HG02759 (cell line): ENCODE measurements at regions not wholly inside any gene's neighbourhood (a gene's known extent, or its start where the extent isn't known, plus 50 kb on each side); places are given as distances from the start of the nearest gene placed in this dataset.
A peak's percentile ranks its signal among the peaks of the same experiment; 100 is the strongest.

ENCODE experiments used
- ATAC-seq: cut with Tn5 transposase; IDR thresholded peaks from one replicate; pipeline ENCODE4 v1.9.1; 2021; ENCODE audit warnings: mild to moderate bottlenecking, moderate library complexity; ENCODE audit not compliant: unreplicated experiment

GRCh38 chr12:107888789-107889188, 114.3 kb downstream of the ASCL4 start:
- ATAC-seq: no peak

- ATAC-seq: no peak
These were observed 117.5 kb downstream of the ASCL4 start for GRCh38 chr12:107891967-107892366.

DNA sequence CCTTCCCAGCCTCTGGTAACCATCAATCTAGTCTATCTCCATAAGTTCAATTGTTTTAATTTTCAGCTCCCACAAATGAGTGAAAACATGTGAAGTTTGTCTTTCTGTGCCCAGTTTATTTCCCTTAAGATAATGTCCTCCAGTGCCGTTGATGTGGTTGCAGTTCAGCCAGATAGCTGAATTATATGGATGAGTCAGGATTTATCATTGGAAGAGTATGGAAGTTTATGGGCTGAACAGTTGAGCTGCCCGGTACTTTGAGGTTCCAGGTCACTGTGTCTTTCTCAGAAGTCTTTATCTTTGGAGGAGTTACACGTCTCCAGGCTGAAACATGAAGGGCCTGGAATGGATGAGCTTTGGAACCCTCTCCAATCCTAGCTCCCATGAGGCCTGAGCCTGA, 120.1 kb downstream of the ASCL4 start:
- no peak for ATAC-seq

DNA sequence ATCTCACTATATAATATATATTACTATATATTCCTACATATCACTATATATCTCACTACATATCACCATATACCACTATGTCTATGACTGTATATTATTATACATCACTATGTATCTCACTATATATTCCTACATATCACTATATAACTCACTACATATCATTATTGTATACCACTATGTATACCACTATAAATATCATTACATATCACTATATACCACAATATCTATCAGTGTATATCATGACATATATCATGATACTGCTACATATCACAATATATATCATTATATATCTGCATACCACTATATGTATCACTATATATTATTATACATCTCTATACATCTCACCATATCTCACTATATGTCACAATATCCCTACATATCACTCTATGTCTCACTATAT, 121.5 kb downstream of the ASCL4 start:
- no peak for ATAC-seq

- no peak for ATAC-seq
These were observed 126.1 kb downstream of the ASCL4 start for GRCh38 chr12:107900588-107900987.

DNA sequence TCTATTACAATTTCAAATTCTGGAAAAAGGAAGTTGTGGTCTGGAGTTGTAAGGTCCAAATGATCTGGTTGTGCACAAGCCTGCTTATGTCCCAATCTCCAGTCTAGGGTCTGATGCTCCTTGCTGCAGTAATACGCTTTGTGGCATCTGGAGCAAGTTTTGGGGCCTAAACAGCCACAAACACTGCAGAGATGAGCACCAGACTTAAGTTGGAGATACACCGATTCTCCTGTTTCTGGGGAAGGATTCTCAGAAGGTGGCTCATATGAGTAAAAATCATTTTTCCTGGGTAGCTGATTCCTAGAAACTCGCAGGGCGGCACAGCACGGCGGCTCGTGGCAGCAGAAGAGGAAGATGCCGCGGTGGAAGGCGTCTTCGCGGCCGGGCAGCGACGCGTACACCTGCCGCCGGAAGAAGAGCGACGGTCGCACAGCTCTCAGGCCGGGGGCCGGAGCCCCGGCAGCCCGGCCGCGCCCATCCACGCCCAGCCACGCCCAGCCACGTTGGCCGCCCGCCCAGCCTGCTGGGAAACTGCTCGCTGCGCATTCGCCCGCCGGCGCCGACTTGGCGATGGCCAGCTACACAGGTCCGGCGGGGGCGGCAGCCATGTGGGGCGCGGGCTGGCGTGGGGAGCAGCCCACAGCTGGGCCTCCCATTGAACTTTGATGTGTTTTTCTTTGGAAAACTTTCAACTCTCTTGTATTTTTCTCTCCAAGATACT, 129.0 kb downstream of the ASCL4 start:
- peak; percentile 98 for ATAC-seq

GRCh38 chr12:107906707-107907106, 132.2 kb downstream of the ASCL4 start:
- no peak for ATAC-seq

GRCh38 chr12:107912421-107913004, 138.0 kb downstream of the ASCL4 start:
- peak; percentile 85 for ATAC-seq

DNA sequence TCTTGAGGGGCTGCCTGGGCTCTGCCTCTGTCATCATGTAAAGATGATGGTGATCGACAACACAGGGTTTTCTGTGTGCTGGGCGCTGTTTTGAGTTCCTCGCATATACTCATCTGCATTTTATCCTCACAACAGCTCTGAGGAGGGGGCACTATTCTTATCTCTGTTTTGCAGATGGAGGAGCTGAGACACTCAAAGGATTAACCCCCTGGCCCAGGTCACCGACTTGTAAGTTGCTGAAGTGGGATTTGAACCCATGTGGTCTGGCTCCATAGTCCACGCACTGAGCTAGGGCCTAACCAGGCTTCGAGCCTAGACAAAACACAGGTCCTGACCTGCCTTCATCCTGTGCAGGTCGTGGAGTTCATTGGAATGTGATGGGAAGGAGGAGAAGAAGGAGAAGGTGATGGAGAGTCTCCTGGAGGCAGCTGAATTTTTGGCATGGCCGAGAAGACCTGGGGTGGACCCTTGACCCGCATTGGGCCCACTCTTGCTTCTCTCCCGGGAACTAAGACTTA, 140.0 kb downstream of the ASCL4 start:
- no peak for ATAC-seq

- ATAC-seq: no peak
These were observed 143.7 kb downstream of the ASCL4 start for GRCh38 chr12:107917912-107918800.

DNA sequence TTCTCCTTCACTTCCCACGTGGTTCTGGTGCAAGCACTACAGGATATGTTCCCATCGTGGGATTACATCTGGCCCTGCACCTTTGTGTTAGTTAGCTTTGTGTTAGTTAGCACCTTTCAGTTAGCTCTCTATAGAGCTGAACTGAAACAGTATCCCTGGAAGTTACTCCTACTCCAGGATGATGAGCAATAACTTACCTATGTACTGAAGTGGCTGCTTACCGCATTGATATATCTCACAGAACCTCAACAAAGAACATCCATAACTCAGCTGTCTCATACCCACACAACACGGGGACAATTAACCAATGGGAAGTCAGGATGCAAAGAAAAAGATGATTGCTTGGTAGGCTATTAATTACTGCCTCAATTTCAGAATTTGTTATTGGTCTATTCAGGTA, 146.6 kb downstream of the ASCL4 start:
- ATAC-seq: no peak

DNA sequence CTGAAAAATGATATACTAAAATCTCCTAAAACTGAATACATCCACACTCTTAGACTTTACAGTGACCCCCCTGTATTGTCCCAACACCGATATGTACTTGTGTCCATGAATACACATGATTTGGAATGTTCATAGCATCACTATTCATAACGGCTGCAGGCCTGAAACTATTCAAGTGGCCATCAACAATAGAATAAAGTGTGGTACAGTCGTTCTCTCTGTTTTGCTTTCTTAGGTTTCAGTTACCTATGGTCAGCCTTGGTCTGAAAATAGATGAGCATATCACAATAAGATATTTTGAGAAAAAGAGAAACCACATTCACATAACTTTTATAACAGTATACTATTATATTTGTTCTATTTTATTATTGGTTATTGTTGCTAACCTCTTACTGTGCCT, 150.6 kb downstream of the ASCL4 start:
- no peak for ATAC-seq

- no peak for ATAC-seq
These were observed 154.9 kb downstream of the ASCL4 start for GRCh38 chr12:107929436-107929835.

DNA sequence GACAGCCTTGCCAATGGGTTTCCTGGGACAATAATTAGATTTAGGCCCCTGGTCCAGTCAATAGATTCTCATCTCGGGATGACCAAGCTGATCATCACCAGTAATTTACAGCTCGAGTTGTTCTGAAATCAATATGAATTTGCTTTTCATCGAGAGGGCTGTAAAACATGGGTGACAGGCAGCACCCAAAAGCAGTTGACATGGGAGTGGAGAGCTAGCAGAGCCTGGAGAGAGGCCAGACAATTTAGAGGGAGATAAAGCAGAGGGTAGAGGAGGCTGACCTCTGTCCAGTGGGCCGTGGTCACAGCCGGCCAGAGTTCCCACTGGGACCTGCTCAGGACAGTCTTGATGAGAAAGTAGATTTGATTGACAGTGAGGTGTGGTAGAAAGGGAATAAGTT, 157.3 kb downstream of the ASCL4 start:
- no peak for ATAC-seq

DNA sequence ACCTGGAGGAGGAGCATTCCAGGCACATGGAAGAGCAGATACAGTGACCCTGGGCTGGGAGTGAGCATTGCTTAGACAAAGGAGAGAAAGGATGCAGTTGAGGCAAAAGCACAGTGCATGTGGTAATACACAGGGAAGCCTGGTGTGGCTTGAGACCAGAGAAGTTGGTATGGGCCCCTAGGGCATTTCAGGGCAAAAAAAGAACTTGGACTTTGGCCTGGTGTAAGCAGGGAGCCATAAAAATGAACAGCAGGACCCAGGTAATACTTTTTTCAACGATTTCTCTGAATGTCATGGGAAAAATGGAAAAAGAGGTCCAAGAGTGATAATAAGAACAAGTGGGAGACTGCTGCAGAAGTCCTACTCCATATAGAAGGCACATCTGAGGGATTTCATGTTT, 163.9 kb downstream of the ASCL4 start:
- no peak for ATAC-seq

GRCh38 chr12:107948391-107948945, 174.0 kb downstream of the ASCL4 start:
- ATAC-seq: no peak

DNA sequence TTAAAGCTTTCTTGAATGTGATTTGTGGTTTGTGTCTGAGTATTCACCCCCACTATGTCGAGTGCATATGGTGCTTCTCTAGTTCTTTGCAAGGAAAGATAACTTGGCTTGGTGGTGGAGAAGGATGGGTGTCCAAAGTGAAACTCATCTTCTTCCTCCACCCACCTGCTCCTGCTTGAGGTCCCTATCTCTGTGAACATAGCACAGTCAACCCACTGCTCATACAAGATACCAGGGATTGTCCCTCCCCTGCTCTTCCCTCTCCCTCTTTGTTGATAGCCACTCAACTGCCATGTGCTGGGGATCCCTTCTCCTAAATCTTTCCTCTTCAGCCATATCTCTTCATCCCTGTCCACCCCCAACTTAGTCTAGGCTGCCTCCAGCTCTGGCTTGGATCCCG, 176.5 kb downstream of the ASCL4 start:
- no peak for ATAC-seq

DNA sequence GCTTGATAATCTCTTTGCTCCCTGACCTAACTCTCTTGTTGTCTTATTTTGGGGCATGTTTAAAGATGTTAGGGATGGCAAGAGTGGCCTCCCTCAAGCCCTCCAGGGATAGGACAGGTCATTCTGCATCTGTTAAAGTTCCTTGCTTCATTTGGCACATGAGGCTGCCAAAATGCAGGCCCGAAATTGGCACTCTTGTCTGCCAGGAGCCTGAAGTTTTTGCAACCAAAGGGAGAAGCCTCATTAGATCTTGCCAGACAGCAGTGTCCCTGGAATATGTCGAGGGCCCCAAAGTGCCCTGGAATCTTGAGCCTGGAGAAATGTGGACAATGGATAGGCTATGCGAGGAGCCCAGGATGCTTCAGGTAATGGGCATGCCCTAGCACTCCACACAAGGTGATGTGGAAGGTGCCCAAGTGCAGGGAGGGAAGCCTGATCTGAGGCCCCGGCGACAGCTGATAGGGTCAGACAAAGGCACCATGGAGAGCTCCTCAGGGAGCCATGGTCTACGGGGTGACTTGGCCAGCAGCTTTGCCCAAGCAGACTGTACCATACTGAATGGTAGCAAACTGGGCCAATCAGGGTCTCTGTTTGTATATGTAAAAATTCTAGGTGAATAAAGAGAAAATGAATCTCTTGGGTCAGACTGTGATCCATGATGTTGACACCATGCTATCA, 173.0 kb upstream of the WSCD2 start:
- ATAC-seq: no peak

- no peak for ATAC-seq
These were observed 171.6 kb upstream of the WSCD2 start for GRCh38 chr12:107957459-107957858.

GRCh38 chr12:107963635-107964034, 165.5 kb upstream of the WSCD2 start:
- no peak for ATAC-seq

DNA sequence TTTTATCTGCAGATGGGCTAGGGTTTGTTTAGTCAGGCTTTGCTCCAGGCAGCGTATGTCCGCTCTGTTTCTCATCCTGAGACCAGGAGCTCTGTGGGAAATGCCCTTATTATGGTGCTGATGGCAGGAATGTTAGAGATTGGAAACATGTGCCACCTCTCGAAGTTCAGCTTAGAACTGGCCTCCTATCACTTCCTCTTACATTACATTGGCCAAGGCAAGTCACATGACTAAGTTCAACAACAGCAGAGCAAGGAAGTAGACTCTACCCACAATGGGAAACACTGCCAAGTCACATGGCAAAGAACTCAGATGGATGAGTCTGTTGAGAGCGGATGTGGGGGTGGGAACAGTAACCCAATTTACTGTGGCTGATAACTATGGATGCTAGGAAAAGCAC, 161.9 kb upstream of the WSCD2 start:
- ATAC-seq: no peak
